ENCODE measurements at regions not wholly inside any gene's neighbourhood (a gene's known extent, or its start where the extent isn't known, plus 50 kb on each side); places are given as distances from the start of the nearest gene placed in this dataset.

DNA sequence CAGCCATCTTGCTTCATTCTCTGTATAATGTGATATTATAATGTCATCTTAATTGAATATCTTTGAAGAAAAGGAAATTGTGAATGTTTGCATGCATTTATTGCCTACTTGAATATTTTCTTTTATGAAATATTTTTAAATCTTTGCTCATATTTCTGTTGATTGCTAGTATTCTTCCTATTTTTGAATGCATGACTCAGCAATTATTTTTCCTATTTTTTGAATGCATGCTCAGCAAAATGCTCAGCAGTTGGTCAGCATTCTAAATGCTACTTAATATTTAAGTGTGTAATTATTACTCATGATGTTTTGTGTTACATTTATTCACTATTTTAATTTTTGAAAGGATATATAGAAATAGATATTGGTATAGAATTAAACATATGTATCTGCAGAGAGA is 378.3 kb downstream of the CCER1 start:
- TF ChIP-seq CTCF (IDR thresholded peaks at IDR 0.05) (no peak), POLR2AphosphoS5 (IDR thresholded peaks at IDR 0.05) (no peak)

Measured in transverse colon (tissue), 4 donors.